BE2C (cell line): ENCODE measurements at regions not wholly inside any gene's neighbourhood (a gene's known extent, or its start where the extent isn't known, plus 50 kb on each side); places are given as distances from the start of the nearest gene placed in this dataset.

Experiments
- DNase-seq: peaks from one replicate; pipeline ENCODE4 v3.0.0-alpha.2; 2020
- H3K27me3 ChIP-seq: fragments of 250-450 bp; sonication (Bioruptor Pico); 2 replicates; pipeline ENCODE4 v1.5.1; 2020; ENCODE audit warnings: mild to moderate bottlenecking
- H3K36me3 ChIP-seq: fragments of 250-450 bp; sonication (Bioruptor Pico); 2 replicates; pipeline ENCODE4 v1.5.1; 2020; ENCODE audit warnings: mild to moderate bottlenecking
- H3K4me1 ChIP-seq: fragments of 250-450 bp; sonication (Bioruptor Pico); 2 replicates; pipeline ENCODE4 v1.5.1; 2020
- H3K4me3 ChIP-seq: 2 replicates; pipeline ENCODE4 v1.5.1; 2011; ENCODE audit warnings: low read depth, low read length
- H3K9me3 ChIP-seq: fragments of 250-450 bp; sonication (Bioruptor Pico); 2 replicates; pipeline ENCODE4 v1.5.1; 2020
- CTCF ChIP-seq: IDR thresholded peaks from 2 replicates; pipeline ENCODE4 v1.5.1; 2012; ENCODE audit warnings: mild to moderate bottlenecking, low read depth, low read length

GRCh38 chr12:115623764-115624334 lies 653.6 kb downstream of the MED13L start:
- TF ChIP-seq CTCF, result no peak
- Histone ChIP-seq H3K27me3 (no peaks in the 10 kb centered on the region), H3K9me3 (0 out of 2 replicates have a peak, but pooled peaks cover 5% of the 10 kb centered on the region), H3K36me3 (no peaks in the 10 kb centered on the region), H3K4me1 (peaks cover 8% of the 10 kb centered on the region), H3K4me3 (no peak overlapping the region)
- DNase-seq, result peak; percentile 93

- Histone ChIP-seq H3K4me3 (no peak overlapping the region), H3K9me3 (0 out of 2 replicates have a peak, but pooled peaks cover 5% of the 10 kb centered on the region), H3K36me3 (no peaks in the 10 kb centered on the region), H3K4me1 (peaks cover 8% of the 10 kb centered on the region), H3K27me3 (no peaks in the 10 kb centered on the region)
- no peak for TF ChIP-seq CTCF
- no peak for DNase-seq
Observed at GRCh38 chr12:115623275-115623674, 654.2 kb downstream of the MED13L start.

GRCh38 chr12:115620816-115621215 lies 656.7 kb downstream of the MED13L start:
- no peak for TF ChIP-seq CTCF
- DNase-seq, result no peak
- Histone ChIP-seq H3K4me3 (no peak overlapping the region), H3K9me3 (0 out of 2 replicates have a peak, but pooled peaks cover 5% of the 10 kb centered on the region), H3K36me3 (no peaks in the 10 kb centered on the region), H3K27me3 (no peaks in the 10 kb centered on the region), H3K4me1 (peaks cover 8% of the 10 kb centered on the region)

GRCh38 chr12:115619889-115620288 lies 657.6 kb downstream of the MED13L start:
- no peak for TF ChIP-seq CTCF
- no peak overlapping the region for H3K4me3 ChIP-seq
- no peaks in the 10 kb centered on the region for H3K36me3 ChIP-seq
- peaks cover 8% of the 10 kb centered on the region for H3K4me1 ChIP-seq
- H3K9me3 ChIP-seq, result 0 out of 2 replicates have a peak, but pooled peaks cover 1% of the 10 kb centered on the region
- H3K27me3 ChIP-seq, result no peaks in the 10 kb centered on the region
- DNase-seq, result no peak

GRCh38 chr12:115619061-115619460 lies 658.4 kb downstream of the MED13L start:
- TF ChIP-seq CTCF, result no peak
- Histone ChIP-seq H3K9me3 (no peaks in the 10 kb centered on the region), H3K27me3 (no peaks in the 10 kb centered on the region)

GRCh38 chr12:115618105-115618504 lies 659.4 kb downstream of the MED13L start:
- Histone ChIP-seq H3K9me3 (no peaks in the 10 kb centered on the region), H3K4me3 (no peak overlapping the region), H3K36me3 (no peaks in the 10 kb centered on the region), H3K4me1 (no peaks in the 10 kb centered on the region), H3K27me3 (no peaks in the 10 kb centered on the region)
- TF ChIP-seq CTCF, result no peak
- no peak for DNase-seq

More at GRCh38 chr12:115619061-115619460, 658.4 kb downstream of the MED13L start:
- H3K4me3 ChIP-seq, result no peak overlapping the region
- H3K4me1 ChIP-seq, result peaks cover 4% of the 10 kb centered on the region
- no peak for DNase-seq
- no peaks in the 10 kb centered on the region for H3K36me3 ChIP-seq
